Erythroblast (primary cell): ENCODE measurements at regions not wholly inside any gene's neighbourhood (a gene's known extent, or its start where the extent isn't known, plus 50 kb on each side); places are given as distances from the start of the nearest gene placed in this dataset.

Source experiments
- DNase-seq, 2 experiments: peaks; one replicate each; lab custom pipeline; 2025; lab: John Stamatoyannopoulos, UW
- GATA1 ChIP-seq: IDR thresholded peaks from 2 replicates; pipeline ENCODE4 v1.6.1; 2011; ENCODE audit warnings: low read depth, mild to moderate bottlenecking, control low read depth, low read length, moderate library complexity
- POLR2A ChIP-seq: IDR thresholded peaks from 2 replicates; pipeline ENCODE4 v1.6.1; 2011; ENCODE audit warnings: mild to moderate bottlenecking, low read length

DNA sequence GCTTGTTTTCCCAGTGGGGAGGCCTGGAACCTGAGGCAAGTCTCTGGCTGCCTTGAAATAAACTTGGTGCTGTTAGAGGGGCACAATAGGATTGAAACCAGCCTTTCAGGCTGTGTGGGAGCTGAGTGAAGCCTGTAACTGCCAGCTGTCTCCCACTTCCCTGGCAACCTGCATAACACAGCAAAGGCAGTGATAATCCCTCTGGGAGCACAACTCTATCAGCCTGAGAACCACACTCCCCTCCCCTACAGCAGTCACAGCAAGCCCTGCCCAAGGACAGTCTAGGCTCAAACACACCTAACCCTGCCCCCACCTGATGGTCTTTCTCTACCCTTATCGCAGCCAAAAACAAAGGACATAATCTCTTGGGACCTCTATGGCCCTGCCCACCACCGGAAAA is 683.8 kb upstream of the ATXN8OS start:
- no peak for TF ChIP-seq GATA1
- no peak for TF ChIP-seq POLR2A
- DNase-seq = no peak

DNA sequence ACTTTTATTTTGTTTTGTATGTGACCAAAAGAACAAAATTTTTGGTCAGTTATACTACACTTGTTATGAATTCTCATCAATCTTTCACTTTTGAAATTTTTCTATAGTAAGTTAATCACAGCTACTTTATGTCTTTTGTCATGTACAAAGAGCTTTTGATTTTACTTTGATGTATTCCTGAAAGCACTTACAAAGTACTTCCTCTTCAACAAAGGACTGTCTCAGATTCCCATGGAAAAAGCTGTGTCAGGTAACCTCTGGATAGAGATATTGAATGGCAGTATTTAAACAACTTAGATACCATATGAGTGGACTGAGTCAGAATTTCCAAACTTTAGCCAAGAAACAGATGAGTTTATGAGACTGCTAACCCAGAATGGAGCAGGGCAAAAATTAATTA is 689.3 kb upstream of the ATXN8OS start:
- TF ChIP-seq POLR2A (no peak), GATA1 (no peak)
- DNase-seq = no peak

DNA sequence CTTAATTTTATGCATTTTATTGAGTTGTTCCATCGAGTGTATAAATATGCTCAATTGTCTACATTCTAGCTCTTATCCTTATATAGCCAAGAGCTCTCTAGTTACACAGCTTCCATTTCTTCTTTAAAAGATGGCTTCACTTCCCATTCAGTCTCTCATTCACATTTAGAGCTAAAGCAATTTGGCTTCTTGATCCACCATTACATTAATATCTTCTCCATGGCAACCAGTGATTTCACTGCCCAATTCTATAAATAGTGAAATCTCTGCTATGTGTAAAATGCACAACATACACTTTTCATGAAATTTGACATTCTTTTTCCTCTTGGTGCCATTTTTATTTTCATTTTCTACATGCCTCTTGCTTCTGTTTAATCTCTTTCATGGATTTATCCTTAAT is 696.9 kb upstream of the ATXN8OS start:
- no peak for DNase-seq
- TF ChIP-seq GATA1 (no peak), POLR2A (no peak)

DNA sequence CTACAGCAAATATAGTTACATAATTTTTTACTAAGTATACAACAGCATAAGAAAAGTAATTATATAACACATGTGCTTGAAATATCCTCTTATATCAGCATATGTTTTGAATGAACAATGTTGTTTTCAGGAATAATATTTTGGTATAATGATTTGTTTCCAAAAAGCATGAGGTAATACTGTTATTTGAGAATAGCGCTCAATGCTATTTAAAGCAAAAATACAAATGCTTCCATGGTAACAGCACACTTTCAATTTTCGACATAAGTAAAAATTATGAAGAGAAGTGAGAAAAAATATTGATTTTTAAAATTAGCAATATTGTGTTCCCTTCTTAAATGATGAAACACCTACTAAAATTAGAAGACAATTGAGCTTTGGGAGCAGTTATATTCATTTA is 715.9 kb upstream of the ATXN8OS start:
- no peak for DNase-seq
- no peak for TF ChIP-seq POLR2A
- no peak for TF ChIP-seq GATA1

DNA sequence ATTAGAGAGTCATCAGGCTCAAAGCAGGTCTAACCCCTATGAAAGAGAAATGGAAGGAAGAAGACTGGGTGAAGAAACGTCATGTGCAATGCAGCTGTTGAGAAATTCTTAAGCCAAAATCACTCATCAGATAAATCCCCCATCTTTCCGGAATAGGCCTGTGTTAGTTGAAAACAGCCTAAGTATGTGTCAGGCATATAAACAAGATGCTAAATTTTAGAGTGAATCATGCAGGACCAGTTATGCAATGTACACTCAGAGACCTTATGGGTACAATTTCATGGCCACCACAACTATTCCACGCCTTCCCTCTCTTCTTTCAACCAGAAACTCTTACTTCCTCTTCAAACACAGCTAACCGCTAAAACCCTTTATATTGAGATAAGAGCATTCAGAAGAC is 717.7 kb upstream of the ATXN8OS start:
- DNase-seq = no peak
- no peak for TF ChIP-seq POLR2A
- TF ChIP-seq GATA1 = no peak

DNA sequence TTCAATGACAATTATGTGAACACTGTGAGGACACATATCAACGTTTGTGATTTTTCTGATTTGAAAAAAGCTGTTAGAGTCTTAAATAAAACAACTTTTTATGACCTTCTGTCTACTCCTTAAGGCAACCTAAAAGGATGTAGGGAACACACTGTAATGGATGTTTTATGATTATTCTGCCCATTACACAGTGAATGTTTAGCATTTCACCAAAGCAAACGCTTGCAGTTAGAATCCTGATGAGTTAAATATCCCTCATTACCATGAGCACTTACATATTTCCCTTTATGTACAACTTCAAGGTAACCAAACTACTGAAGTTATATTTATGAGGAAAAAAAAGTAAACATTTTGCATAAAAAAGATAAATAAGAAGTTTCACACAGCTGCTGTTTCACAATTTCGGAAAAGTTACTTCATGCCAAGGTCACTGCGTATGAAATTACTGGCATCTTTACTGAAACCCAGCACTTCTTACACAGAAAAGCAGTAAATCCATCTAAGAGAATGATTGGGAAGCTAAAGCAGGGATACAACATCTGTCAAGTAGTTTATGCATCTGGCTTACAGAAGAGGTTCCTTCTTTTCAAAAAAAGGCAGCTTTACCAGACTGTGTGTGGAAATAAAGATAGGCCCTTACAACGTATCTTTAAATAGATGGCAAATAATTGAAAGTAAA is 733.7 kb upstream of the ATXN8OS start:
- no peak for DNase-seq
- no peak for TF ChIP-seq POLR2A
- TF ChIP-seq GATA1 = no peak

DNA sequence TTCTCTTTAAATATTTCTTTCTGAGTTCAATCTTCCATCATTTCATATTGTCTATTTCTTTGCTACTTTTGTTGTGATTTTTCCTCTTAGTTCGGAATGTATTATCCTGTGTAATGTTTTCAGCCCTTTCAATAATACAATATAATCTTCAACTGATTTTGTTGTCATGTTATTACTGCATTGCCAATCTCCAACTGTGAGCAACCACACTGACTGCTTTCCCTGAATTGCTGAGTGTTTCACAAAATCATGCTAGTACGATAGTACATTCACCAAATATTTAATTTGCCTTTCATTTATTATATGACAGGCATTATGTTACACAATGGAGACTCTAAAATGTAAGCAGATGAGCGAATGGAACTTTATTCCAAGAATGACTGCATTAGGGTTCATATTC is 744.3 kb upstream of the ATXN8OS start:
- TF ChIP-seq GATA1 (no peak), POLR2A (no peak)
- no peak for DNase-seq

DNA sequence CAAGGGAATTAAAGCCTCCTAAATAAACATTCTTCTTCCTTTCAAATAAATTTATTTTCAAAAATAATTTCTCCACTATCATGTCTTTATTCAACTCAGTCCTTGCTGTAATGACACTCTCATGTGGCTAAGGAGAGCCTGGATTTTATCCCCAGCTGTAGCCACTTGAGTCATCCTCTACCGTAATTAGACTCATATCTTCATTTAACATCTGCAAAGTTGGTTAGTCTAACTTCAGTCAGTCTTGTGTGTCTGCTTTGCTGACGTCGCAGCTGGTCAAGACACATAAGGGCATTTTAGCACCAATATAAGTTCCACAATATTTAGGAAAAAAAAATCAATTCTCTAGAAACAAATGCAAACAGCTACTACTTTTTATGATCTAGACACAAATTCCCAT is 776.4 kb upstream of the ATXN8OS start:
- no peak for TF ChIP-seq POLR2A
- TF ChIP-seq GATA1 = no peak
- DNase-seq = peak in 1 of 2 experiments; percentile 4

DNA sequence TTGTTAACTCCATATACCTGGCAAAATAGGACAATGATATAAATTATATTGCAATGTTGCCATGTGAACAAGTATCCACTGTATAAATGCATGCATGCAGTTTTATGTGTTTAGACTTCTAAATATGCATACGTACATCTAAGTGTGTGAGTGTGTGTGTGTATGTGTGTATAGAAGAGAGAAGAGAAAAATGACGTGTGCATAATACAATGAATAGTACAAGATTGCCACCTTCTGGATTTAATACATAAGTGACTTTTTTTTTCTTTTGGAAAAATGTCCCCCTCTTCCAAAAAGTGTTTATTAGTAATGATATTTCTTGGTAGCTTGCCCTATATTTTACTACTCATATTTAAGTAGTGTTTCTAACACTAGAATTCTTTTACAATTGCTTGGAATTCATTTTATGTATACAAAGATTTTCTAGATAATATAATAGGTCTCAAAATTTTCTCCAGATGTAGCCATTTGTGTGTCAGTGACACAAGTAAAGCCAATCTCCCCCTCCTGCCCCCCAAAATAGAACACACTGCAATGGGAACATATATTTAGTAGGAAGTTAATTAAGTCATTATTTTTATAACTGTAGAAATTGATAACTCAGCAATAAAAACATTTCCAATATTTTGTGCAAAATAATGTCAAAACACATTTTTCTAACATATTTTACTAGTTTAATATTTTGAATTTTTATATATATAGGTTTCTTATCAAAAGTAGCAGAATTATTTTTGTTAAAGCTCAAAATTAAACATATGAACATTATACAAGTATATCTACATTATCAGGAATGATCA is 783.3 kb upstream of the ATXN8OS start:
- no peak for TF ChIP-seq GATA1
- TF ChIP-seq POLR2A = no peak

DNA sequence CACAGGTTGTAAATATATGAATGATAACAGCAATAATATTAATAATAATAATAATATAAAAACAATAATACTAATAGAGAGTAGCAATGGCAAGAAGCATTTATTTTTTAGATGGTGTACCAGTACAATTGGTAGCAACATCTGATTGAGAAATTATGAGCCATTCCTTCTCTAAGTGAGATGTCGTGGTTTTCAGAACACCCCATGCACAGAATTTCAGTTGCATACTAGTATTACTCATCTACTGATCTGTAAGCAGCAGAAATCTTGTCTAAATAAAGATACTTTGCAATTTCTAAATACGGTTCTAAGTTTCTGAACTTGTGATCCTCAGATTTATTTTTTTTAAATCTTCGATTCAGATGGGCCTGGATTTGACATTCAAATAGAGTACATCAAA is 788.0 kb upstream of the ATXN8OS start:
- no peak for DNase-seq
- TF ChIP-seq GATA1 = no peak
- no peak for TF ChIP-seq POLR2A

More for the DNA sequence above, 783.3 kb upstream of the ATXN8OS start:
- DNase-seq = peak; percentile 1 to 6

DNA sequence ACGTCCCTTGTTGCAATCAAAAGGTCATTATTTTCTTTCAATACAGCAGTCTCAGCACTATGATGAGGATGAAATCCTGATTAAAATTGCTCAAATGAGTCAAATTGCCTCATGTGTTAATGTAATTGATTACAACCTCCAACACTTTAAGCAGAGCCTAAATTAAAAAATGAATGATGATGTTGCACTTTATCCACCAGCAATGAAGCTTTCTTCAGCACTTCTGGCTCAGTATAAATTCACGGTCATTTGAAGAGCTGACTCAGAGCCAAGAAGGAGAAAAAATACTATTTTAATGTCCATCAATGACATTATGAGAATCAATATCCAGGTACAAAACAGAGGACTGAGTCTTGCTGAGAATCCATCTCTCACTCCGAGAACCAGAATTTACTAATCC is 792.6 kb upstream of the ATXN8OS start:
- TF ChIP-seq POLR2A (no peak), GATA1 (no peak)
- DNase-seq = no peak

DNA sequence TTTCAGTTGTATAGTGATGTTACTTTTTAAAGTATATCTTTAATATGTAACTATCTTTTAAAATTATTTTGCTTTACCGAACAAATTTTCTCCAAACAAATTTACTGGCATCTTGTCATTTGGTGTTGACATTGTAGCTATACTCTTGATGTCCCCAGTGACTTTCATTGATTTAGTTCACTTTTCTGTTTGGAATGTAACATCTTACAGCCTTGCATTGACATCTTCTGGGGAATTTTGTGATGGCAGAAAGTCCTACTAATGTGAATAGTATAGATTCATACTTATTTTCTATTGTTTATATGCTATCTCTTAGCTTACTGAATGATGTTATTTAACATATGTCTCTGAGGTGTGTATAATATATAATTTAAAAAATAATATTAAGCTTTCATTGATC is 800.9 kb upstream of the ATXN8OS start:
- DNase-seq = no peak
- no peak for TF ChIP-seq POLR2A
- no peak for TF ChIP-seq GATA1

DNA sequence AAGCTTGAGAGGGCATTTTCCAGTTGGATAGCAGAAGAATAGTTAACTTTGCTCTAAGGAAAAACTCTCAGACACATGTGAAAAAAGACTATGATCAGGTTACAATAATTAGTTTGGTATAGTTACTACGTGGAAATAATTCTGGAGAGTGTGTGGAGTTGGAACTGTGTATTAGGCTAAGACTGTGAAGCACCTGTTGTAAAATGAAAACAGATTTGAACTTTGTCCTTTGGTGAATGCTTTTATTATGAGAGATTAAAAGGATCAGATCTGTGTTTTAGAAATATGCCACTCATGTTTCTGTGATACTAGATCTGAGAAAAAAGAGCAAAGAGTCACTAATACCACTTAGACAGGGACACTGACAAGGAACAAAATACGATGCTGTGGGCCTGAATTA is 807.5 kb upstream of the ATXN8OS start:
- TF ChIP-seq POLR2A (no peak), GATA1 (no peak)
- no peak for DNase-seq

DNA sequence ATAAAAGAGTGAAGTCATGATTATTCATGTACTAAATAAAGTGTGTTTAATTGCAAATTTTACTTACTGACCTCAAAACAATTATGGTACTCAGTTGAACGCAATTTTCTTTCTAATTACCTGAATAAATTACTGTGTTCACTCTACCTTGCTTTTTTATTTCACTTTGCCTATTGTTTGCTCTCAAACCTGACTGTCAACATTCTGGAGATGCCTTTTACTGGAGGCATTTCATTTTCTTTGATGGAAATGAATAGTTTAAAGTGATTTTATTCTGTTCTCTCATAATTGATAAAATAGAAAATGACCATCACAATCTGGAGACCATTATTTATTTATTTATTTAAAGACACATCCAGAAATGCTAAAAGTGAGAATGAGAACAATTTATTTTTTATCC is 811.5 kb upstream of the ATXN8OS start:
- TF ChIP-seq GATA1 (no peak), POLR2A (no peak)

DNA sequence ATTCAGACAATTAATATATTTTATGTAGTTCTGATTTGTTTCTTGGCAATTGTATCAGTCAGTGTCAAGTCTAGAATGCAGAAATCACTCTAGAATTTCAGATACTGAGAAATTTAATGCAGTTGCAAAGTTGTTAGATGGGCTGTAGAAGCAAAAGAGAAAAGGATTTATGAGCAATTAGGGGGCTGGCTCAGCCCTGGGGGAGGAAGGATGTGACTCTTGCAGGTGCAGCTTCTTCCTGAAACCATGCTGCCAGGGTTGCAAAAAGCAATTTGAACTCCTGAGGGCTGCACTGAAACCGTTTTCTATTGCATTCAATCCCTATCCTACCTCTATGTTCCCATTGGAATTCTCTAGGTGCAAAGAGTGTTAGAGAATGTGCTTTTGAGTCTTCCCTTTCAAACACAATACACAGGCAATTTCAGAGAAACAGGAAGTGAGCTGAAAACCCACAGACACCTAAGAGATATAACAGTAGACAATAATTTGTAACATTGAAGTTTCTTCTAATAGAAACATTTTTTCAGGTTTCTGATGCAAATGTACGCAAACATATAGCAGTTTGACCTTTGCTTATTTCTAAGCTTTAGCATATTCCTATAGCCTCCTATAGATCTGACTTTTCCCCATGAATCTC is 814.7 kb upstream of the ATXN8OS start:
- TF ChIP-seq POLR2A (no peak), GATA1 (no peak)
- no peak for DNase-seq

More for the DNA sequence above, 811.5 kb upstream of the ATXN8OS start:
- DNase-seq = no peak

DNA sequence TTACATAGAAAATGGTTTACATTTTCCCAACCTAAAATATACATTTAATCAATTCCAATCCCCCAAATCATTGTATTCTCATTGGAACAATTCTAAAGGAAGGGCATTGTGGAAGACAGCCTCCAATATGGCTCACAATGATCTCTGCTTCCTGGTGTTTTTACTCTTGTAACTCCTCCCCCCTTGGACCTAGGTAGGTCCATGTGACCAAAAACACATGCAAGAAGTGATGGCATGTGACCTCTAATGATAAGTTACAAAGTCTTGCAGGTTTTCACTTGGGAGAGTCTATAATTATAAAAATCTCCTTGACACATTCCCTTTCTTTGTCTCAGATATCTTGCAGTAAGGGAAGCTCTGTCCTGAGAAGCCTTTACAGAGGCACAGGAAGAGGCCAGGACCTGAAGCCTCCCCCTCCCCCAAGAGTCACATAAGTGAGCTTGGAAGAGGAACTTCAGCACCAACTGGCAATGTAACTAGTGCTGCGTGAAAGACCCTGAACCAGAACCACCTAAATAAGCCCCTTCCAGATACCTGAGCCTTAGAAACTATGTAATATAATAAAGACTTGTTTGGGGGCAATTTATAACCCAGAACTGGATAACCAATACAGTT is 816.2 kb upstream of the ATXN8OS start:
- no peak for DNase-seq
- TF ChIP-seq GATA1 (no peak), POLR2A (no peak)
